ENCODE measurements at regions not wholly inside any gene's neighbourhood (a gene's known extent, or its start where the extent isn't known, plus 50 kb on each side); places are given as distances from the start of the nearest gene placed in this dataset.

GRCh38 chr16:85381738-85382592 is 231.2 kb upstream of the GSE1 start:
- Histone ChIP-seq H3K4me1 (peaks cover 22% of the 10 kb centered on the region), H3K36me3 (no peaks in the 10 kb centered on the region), H3K4me3 (no peak overlapping the region), H3K9me3 (no peaks in the 10 kb centered on the region), H3K27ac (no peak overlapping the region), H3K27me3 (no peaks in the 10 kb centered on the region)
- TF ChIP-seq CTCF (IDR thresholded peaks at IDR 0.05) (no peak), POLR2AphosphoS5 (IDR thresholded peaks at IDR 0.05; ENCODE audit: insufficient read depth in 1 of 2, low read depth in 1 of 2) (no peak), POLR2A (IDR thresholded peaks at IDR 0.05) (no peak)
- no peak for DNase-seq (ENCODE audit: extremely low spot score in 2 of 2)
- intact Hi-C loops (cut with DNase I): no loop called here

GRCh38 chr16:85382717-85383118 is 230.4 kb upstream of the GSE1 start:
- no peaks in the 10 kb centered on the region for H3K36me3 ChIP-seq
- H3K4me3 ChIP-seq: no peak overlapping the region
- no peaks in the 10 kb centered on the region for H3K9me3 ChIP-seq
- H3K27me3 ChIP-seq: no peaks in the 10 kb centered on the region
- H3K4me1 ChIP-seq: peaks cover 22% of the 10 kb centered on the region
- no peak for TF ChIP-seq POLR2A (IDR thresholded peaks at IDR 0.05)
- TF ChIP-seq CTCF (IDR thresholded peaks at IDR 0.05): no peak
- no peak for TF ChIP-seq POLR2AphosphoS5 (IDR thresholded peaks at IDR 0.05; ENCODE audit: insufficient read depth in 1 of 2, low read depth in 1 of 2)
- DNase-seq (ENCODE audit: extremely low spot score in 2 of 2): no peak
- intact Hi-C loops (cut with DNase I): no loop called here
- no peak overlapping the region for H3K27ac ChIP-seq

- H3K36me3 ChIP-seq: no peaks in the 10 kb centered on the region
- TF ChIP-seq POLR2AphosphoS5 (IDR thresholded peaks at IDR 0.05; ENCODE audit: insufficient read depth in 1 of 2, low read depth in 1 of 2) (no peak), CTCF (IDR thresholded peaks at IDR 0.05) (no peak)
- intact Hi-C loops (cut with DNase I): no loop called here
- H3K9me3 ChIP-seq: no peaks in the 10 kb centered on the region
- no peaks in the 10 kb centered on the region for H3K27me3 ChIP-seq
- peaks cover 22% of the 10 kb centered on the region for H3K4me1 ChIP-seq
- no peak for DNase-seq (ENCODE audit: extremely low spot score in 2 of 2)
- H3K27ac ChIP-seq: no peak overlapping the region
- no peak overlapping the region for H3K4me3 ChIP-seq
These were observed 229.0 kb upstream of the GSE1 start for GRCh38 chr16:85383836-85384832.

GRCh38 chr16:85384833-85385462 is 228.2 kb upstream of the GSE1 start:
- no peak for TF ChIP-seq CTCF (IDR thresholded peaks at IDR 0.05)
- TF ChIP-seq POLR2AphosphoS5 (IDR thresholded peaks at IDR 0.05; ENCODE audit: insufficient read depth in 1 of 2, low read depth in 1 of 2): peak; percentile 51 to 53
- DNase-seq (ENCODE audit: extremely low spot score in 2 of 2): no peak
- intact Hi-C loops (cut with DNase I): no loop called here
- Histone ChIP-seq H3K9me3 (no peaks in the 10 kb centered on the region), H3K27me3 (no peaks in the 10 kb centered on the region), H3K27ac (no peak overlapping the region), H3K4me1 (peaks cover 17% of the 10 kb centered on the region), H3K36me3 (no peaks in the 10 kb centered on the region), H3K4me3 (no peak overlapping the region)

Measured in vagina (tissue), 2 donors.